Renal cortex interstitium (tissue), 11 donors: ENCODE measurements at regions not wholly inside any gene's neighbourhood (a gene's known extent, or its start where the extent isn't known, plus 50 kb on each side); places are given as distances from the start of the nearest gene placed in this dataset.
"Not testable (repeated sequence)": the region's sequence is repeated elsewhere in the genome, so short reads cannot be mapped to it uniquely, and the experiment has no call there.

Source experiments
- DNase-seq, 11 donors: peaks; one replicate each; pipeline ENCODE4 v3.0.0-alpha.2; 2013; ENCODE audit warnings: low read depth in 9 of 11, low spot score in 4 of 11; ENCODE audit errors: extremely low read depth in 1 of 11

GRCh38 chr7:153052206-153052605, 292.7 kb downstream of the ACTR3B start:
- DNase-seq: no peak

GRCh38 chr7:153061910-153062528, 302.5 kb downstream of the ACTR3B start:
- peak in 9 of 11 donors; percentile 36 to 69 (median 56) for DNase-seq

- no peak for DNase-seq
These were observed 305.5 kb downstream of the ACTR3B start for GRCh38 chr7:153065051-153065450.

GRCh38 chr7:153066711-153067110, 307.2 kb downstream of the ACTR3B start:
- DNase-seq: no peak

- DNase-seq: peak in 5 of 11 donors; percentile 8 to 43 (median 26)
These were observed 310.6 kb downstream of the ACTR3B start for GRCh38 chr7:153070141-153070540.

- DNase-seq: no peak
These were observed 313.3 kb downstream of the ACTR3B start for GRCh38 chr7:153072806-153073205.

- DNase-seq: not testable (repeated sequence)
These were observed 316.7 kb downstream of the ACTR3B start for GRCh38 chr7:153076289-153076688.

GRCh38 chr7:153081496-153081895, 321.9 kb downstream of the ACTR3B start:
- DNase-seq: peak in 8 of 11 donors; percentile 22 to 60 (median 46)

GRCh38 chr7:153084278-153084677, 324.7 kb downstream of the ACTR3B start:
- no peak for DNase-seq

- DNase-seq: no peak
These were observed 327.9 kb downstream of the ACTR3B start for GRCh38 chr7:153087498-153087897.

GRCh38 chr7:153088601-153089000, 329.0 kb downstream of the ACTR3B start:
- DNase-seq: no peak

- DNase-seq: no peak
These were observed 330.7 kb downstream of the ACTR3B start for GRCh38 chr7:153090209-153090608.

- DNase-seq: no peak
These were observed 331.2 kb downstream of the ACTR3B start for GRCh38 chr7:153090764-153091163.

- no peak for DNase-seq
These were observed 331.9 kb downstream of the ACTR3B start for GRCh38 chr7:153091477-153091876.

GRCh38 chr7:153097511-153098201, 338.1 kb downstream of the ACTR3B start:
- no peak for DNase-seq

GRCh38 chr7:153099235-153099634, 339.7 kb downstream of the ACTR3B start:
- no peak for DNase-seq

GRCh38 chr7:153100691-153101237, 341.2 kb downstream of the ACTR3B start:
- no peak for DNase-seq

GRCh38 chr7:153103202-153103601, 343.6 kb downstream of the ACTR3B start:
- DNase-seq: no peak

- DNase-seq: no peak
These were observed 348.3 kb downstream of the ACTR3B start for GRCh38 chr7:153107826-153108225.

- DNase-seq: no peak
These were observed 350.0 kb downstream of the ACTR3B start for GRCh38 chr7:153109566-153109965.

- no peak for DNase-seq
These were observed 351.1 kb downstream of the ACTR3B start for GRCh38 chr7:153110606-153111005.
